Activated CD4-positive, alpha-beta T cell treated with anti-CD3 and anti-CD28 coated beads, Interleukin-10, Interleukin-2, amounts not matched to agents 100 ng/mL and 50 ng/mL, durations not matched to agents 16 hours and 8 hours (primary cell): ENCODE measurements at regions not wholly inside any gene's neighbourhood (a gene's known extent, or its start where the extent isn't known, plus 50 kb on each side); places are given as distances from the start of the nearest gene placed in this dataset.
"Not testable (repeated sequence)": the region's sequence is repeated elsewhere in the genome, so short reads cannot be mapped to it uniquely, and the experiment has no call there.

Source experiments
- DNase-seq: peaks from one replicate; pipeline ENCODE4 v3.0.0-alpha.2; 2020

- DNase-seq: no peak
Measured at GRCh38 chr2:149899390-149899789, 311.8 kb upstream of the MMADHC start.

- DNase-seq: no peak
Measured at GRCh38 chr2:149894760-149895159, 307.2 kb upstream of the MMADHC start.

- no peak for DNase-seq
Measured at GRCh38 chr2:149894226-149894625, 306.7 kb upstream of the MMADHC start.

- DNase-seq: no peak
Measured at GRCh38 chr2:149892563-149892962, 305.0 kb upstream of the MMADHC start.

GRCh38 chr2:149885946-149886345 is 298.4 kb upstream of the MMADHC start:
- DNase-seq: no peak

GRCh38 chr2:149885468-149885867 is 297.9 kb upstream of the MMADHC start:
- DNase-seq: no peak

GRCh38 chr2:149884871-149885270 is 297.3 kb upstream of the MMADHC start:
- DNase-seq: no peak

GRCh38 chr2:149877913-149878312 is 290.3 kb upstream of the MMADHC start:
- DNase-seq: no peak

- DNase-seq: no peak
Measured at GRCh38 chr2:149877074-149877473, 289.5 kb upstream of the MMADHC start.

- no peak for DNase-seq
Measured at GRCh38 chr2:149873936-149874335, 286.4 kb upstream of the MMADHC start.

- DNase-seq: no peak
Measured at GRCh38 chr2:149872638-149873150, 285.1 kb upstream of the MMADHC start.

GRCh38 chr2:149872041-149872440 is 284.5 kb upstream of the MMADHC start:
- no peak for DNase-seq

- DNase-seq: no peak
Measured at GRCh38 chr2:149871091-149871885, 283.7 kb upstream of the MMADHC start.

GRCh38 chr2:149863227-149863626 is 275.7 kb upstream of the MMADHC start:
- DNase-seq: no peak

GRCh38 chr2:149861034-149861433 is 273.5 kb upstream of the MMADHC start:
- DNase-seq: no peak

- no peak for DNase-seq
Measured at GRCh38 chr2:149860276-149860921, 272.8 kb upstream of the MMADHC start.

GRCh38 chr2:149858901-149859634 is 271.5 kb upstream of the MMADHC start:
- DNase-seq: no peak

GRCh38 chr2:149858216-149858615 is 270.6 kb upstream of the MMADHC start:
- DNase-seq: no peak

GRCh38 chr2:149857344-149857743 is 269.8 kb upstream of the MMADHC start:
- DNase-seq: no peak

GRCh38 chr2:149855859-149856258 is 268.3 kb upstream of the MMADHC start:
- DNase-seq: not testable (repeated sequence)

GRCh38 chr2:149849591-149849990 is 262.0 kb upstream of the MMADHC start:
- DNase-seq: no peak

GRCh38 chr2:149849136-149849535 is 261.6 kb upstream of the MMADHC start:
- no peak for DNase-seq

GRCh38 chr2:149841396-149841795 is 253.8 kb upstream of the MMADHC start:
- no peak for DNase-seq

- no peak for DNase-seq
Measured at GRCh38 chr2:149832324-149832723, 244.7 kb upstream of the MMADHC start.
